Astrocyte of the spinal cord (primary cell): ENCODE measurements at regions not wholly inside any gene's neighbourhood (a gene's known extent, or its start where the extent isn't known, plus 50 kb on each side); places are given as distances from the start of the nearest gene placed in this dataset.
"Not testable (repeated sequence)": the region's sequence is repeated elsewhere in the genome, so short reads cannot be mapped to it uniquely, and the experiment has no call there.

Experiments used
- DNase-seq: peaks from one replicate; pipeline ENCODE4 v3.0.0; 2011; ENCODE audit warnings: low read depth, low spot score
- H3K4me3 ChIP-seq: 2 replicates; pipeline ENCODE4 v1.5.1; 2011; ENCODE audit warnings: low read depth, mild to moderate bottlenecking, low read length, moderate library complexity
- in situ Hi-C: cut with HindIII; loops from 2 replicates; pipeline ENCODE4 v1.10.0; 2017; ENCODE audit warnings: low sequenced_read_pairs
- TF ChIP-seq, protein P1 (sequence below): IDR thresholded peaks from 2 replicates; pipeline ENCODE4 v1.5.1; 2012; ENCODE audit warnings: low read depth, mild to moderate bottlenecking, low read length, inconsistent platforms

GRCh38 chr6:56814802-56815201 is 140.1 kb upstream of the BEND6 start:
- DNase-seq: no peak
- no peak overlapping the region for H3K4me3 ChIP-seq
- TF ChIP-seq, protein P1, sequence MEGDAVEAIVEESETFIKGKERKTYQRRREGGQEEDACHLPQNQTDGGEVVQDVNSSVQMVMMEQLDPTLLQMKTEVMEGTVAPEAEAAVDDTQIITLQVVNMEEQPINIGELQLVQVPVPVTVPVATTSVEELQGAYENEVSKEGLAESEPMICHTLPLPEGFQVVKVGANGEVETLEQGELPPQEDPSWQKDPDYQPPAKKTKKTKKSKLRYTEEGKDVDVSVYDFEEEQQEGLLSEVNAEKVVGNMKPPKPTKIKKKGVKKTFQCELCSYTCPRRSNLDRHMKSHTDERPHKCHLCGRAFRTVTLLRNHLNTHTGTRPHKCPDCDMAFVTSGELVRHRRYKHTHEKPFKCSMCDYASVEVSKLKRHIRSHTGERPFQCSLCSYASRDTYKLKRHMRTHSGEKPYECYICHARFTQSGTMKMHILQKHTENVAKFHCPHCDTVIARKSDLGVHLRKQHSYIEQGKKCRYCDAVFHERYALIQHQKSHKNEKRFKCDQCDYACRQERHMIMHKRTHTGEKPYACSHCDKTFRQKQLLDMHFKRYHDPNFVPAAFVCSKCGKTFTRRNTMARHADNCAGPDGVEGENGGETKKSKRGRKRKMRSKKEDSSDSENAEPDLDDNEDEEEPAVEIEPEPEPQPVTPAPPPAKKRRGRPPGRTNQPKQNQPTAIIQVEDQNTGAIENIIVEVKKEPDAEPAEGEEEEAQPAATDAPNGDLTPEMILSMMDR: no peak
- in situ Hi-C loops: no loop called here

DNA sequence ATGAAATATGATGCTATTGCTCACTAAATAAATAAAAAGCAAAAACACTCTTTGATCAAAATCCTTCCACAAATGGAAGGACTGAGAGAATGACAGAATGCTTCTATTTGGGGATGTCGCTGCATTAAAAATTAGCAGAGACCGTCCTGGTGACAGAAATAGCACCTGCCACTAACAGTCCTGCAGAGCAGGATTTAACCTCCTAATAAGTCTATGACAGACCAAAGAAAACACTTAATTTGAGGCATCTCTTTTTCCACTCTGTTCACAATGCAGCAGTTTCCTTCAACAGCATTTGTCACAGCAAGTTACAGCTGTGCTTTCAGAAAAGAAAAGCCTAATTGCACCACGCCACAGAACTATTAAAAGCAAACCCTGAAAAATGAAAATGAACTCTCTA is 140.6 kb upstream of the BEND6 start:
- no peak for DNase-seq
- TF ChIP-seq, protein P1: no peak
- H3K4me3 ChIP-seq: no peak overlapping the region
- in situ Hi-C loops: no loop called here

- DNase-seq, in situ Hi-C loops, H3K4me3 ChIP-seq: not testable (repeated sequence)
These were observed 142.1 kb upstream of the BEND6 start for GRCh38 chr6:56812851-56813250.

DNA sequence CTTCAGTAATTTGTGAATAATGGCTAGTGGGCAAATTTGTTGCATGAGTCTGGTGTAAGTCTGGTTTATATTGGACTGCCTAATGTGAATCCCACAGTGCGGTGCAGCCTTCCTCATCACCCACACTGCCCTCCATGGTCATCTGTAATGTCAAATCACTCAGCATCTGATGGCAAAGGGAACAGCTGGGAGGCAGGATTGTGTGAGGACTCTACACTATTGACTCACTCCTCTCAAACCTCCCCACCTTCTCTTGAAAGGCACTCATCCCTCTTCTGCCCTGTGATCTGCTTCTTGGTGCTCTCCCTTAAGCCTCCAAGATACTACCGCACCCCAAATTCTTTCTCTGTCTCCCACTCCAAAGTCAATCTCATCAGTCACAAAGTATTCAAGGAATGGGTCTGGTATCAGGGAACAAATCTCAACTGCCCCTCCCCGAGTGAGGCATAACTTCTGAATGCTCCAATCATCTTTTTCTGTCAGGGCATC is 146.0 kb upstream of the BEND6 start:
- H3K4me3 ChIP-seq: no peak overlapping the region
- peak; percentile 44 for DNase-seq
- TF ChIP-seq, protein P1: no peak
- in situ Hi-C loops: no loop called here

- no peak for DNase-seq
These were observed 146.9 kb upstream of the BEND6 start for GRCh38 chr6:56807989-56808337.

GRCh38 chr6:56807326-56807988 is 147.4 kb upstream of the BEND6 start:
- DNase-seq: no peak
- in situ Hi-C loops: no loop called here
- no peak overlapping the region for H3K4me3 ChIP-seq
- TF ChIP-seq, protein P1: no peak

More at GRCh38 chr6:56807989-56808337, 146.9 kb upstream of the BEND6 start:
- TF ChIP-seq, protein P1: no peak
- in situ Hi-C loops: no loop called here
- no peak overlapping the region for H3K4me3 ChIP-seq

- in situ Hi-C loops: no loop called here
These were observed 148.5 kb upstream of the BEND6 start for GRCh38 chr6:56806368-56806767.

More at GRCh38 chr6:56806368-56806767, 148.5 kb upstream of the BEND6 start:
- TF ChIP-seq, protein P1: no peak
- H3K4me3 ChIP-seq: no peak overlapping the region
- DNase-seq: no peak
